Hematopoietic multipotent progenitor cell treated with erythropoietin and hydrocortisone succinate and interleukin-3 and kit ligand, for 6 days (in vitro differentiated cells): ENCODE measurements at regions not wholly inside any gene's neighbourhood (a gene's known extent, or its start where the extent isn't known, plus 50 kb on each side); places are given as distances from the start of the nearest gene placed in this dataset.
A peak's percentile ranks its signal among the peaks of the same experiment; 100 is the strongest.

Experiments
- DNase-seq: peaks from one replicate; pipeline ENCODE4 v3.0.0-alpha.2; 2015

DNA sequence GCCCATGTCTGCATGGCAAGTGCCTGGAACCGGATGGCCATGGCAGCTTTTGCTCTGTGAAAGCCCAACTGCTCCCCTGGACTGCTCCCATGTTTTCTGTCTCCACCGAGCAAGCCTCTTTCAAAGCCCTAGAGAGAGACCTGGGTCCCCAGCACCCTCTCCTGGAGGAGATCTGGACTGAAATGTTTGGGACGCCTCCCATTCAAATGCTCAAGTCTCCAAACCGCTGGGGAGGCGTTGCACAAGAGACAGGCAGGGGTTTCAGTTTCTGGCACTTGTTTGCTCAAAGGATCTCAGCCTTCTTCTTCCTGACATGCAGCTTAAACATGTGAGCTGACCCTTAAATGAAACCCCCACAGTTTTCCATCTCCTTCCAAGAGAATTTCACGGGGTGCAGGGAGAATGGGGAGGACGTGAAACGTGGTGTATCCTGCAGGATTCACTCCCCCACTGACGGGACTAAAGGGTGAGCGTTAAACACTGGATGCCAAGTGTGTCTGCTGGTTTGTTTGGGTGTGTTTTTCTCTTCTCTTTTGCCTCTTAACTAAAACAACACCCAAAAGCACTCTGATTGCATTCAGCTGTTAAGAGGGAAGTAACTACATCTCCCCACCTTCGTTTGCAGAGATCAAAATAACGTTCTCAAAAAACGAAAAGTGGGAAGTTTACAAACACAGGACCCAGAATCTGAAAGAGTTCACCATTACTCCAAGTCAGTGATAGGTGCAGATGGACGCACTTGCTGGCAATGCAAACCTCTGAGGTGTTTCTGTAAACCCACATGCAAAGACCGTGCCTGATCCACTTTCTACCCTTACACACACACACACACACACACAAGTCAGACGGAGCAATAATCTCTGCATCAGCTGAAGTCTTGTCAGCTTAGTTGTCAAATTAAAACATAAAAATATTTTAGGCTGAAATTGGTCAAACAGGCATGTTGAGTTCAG lies 256.9 kb downstream of the C16orf95 start:
- DNase-seq: no peak

GRCh38 chr16:87061243-87061920 lies 255.8 kb downstream of the C16orf95 start:
- no peak for DNase-seq

DNA sequence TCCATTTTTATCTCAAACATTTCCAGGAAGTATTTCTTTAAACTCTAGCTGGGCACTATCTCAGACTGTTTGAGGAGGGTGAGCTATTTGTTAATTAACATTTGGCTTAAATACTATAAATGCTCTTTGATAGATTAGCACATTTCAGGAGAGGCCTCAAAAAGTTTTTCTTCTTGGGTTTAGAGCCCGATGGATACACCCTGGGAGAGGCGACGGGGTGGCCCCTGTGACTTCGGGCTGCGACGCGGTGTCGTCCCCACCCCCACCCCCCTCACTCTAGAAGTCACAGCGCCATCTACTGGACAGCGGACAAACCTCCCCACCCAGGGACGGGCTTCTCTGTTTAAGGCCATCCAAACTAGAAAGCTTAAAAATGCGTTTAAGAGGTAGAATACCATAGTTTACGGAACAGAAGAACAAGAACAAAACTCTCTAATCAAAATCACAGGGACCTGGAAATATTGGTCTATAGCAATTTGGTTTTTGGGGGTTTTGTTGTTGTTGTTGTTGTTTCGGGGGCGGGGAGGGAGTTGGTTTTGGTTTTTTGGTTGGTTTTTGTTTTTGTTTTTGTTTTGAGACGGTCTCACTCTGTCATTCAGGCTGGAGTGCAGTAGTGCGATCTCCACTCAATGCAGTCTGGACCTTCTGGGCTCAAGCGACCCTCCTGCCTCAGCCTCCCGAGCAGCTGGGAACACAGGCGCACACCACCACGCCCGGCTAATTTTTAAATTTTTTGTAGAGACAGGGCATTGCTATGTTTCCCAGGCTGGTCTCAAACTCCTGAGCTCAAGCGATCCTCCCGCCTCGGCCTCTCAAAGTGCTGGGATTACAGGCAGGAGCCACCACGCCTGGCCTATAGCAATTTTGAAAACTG lies 254.4 kb downstream of the C16orf95 start:
- DNase-seq: peak; percentile 86

DNA sequence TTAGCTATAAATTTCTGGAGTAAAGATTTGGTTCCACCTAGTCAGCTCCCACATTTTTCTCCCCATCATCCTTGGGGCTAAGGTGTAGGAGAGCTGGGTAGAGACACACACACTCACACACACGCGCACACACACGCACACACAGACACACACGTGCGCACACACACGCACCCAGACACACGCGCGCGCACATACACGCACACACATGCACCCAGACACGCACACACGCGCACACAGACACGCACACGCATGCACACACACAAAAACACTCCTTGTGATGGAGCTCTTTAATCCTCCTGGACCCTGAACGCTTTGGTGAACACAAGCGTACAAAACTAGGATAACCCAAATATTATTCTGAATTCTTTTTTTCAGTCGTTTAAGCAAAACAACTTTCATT lies 253.6 kb downstream of the C16orf95 start:
- no peak for DNase-seq

GRCh38 chr16:87064731-87065445 lies 252.3 kb downstream of the C16orf95 start:
- no peak for DNase-seq

DNA sequence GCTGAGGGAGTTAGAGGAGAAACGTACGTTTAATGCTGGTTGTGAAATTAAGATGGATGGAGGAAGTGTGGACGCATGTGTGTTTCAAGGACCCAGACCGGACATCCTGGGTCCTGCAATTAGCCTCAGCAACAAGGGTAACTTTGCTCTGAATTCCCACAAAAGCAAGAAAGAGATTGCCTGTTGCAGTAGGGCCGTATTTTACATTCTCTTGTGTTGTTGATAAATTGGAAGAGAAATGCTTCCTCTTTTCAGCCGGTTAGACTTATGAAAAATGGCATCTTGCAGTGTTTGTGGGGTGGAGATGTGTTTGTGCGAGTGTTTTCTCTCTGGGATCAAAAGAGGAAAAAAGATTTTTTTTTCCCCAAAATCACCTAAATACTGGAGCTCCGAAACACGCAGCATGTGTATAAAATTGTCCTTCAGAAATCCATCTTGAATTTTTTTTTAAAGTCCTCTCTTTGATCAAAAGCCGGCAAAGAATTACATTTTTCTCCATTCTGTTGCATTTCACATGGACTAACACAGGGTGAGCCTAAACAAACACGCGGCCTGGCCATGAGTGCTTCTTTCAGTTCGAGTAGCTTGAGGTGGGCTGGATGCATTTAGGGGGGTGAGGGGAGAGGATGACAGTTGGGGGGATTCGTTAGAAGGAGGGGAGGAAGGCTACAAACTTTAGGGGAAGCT lies 251.6 kb downstream of the C16orf95 start:
- no peak for DNase-seq

DNA sequence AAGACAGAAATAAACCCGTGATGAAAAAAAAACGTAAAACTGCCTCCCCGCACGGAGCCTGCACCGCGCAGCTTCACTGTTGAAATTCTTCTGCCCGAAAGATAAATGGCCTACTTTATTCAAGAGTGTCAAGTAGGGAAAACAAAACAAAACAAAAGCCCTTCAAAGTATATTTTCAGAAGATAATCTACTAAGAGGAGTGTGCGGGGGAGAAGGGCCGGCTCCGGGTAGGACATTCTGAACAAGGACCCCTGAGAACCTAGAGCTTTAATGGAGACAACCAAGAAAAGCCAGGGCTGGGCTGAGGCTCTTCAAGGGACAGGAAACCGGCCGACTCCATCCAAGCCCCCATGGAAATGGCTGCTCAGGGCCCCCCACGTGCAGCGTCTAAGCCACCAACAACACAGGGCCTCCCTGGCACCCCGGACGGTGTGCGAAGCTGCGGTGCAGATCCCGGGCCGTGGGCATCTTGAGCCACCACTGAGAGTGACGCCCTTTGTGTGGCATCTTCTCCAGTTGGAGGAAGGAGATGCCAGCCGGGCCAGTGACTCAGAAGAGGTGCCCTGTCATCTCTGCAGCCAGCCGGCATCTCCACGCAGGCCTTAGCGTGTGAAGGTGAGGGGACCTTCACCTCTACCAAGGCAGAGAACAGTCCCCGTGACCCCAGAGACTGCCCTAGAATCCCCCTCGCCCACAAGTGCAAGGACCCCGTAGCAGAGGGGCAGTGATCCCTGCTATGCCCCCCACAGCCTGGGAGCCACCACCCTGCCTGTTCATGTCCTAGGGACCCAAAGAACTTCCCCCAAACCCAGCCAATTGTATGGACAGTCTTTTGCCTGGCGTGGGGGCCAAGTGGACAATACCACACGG lies 250.8 kb downstream of the C16orf95 start:
- DNase-seq: no peak

GRCh38 chr16:87067003-87067556 lies 250.1 kb downstream of the C16orf95 start:
- DNase-seq: no peak

GRCh38 chr16:87067836-87068761 lies 249.1 kb downstream of the C16orf95 start:
- no peak for DNase-seq

GRCh38 chr16:87068762-87069150 lies 248.4 kb downstream of the C16orf95 start:
- no peak for DNase-seq

- no peak for DNase-seq
Observed at GRCh38 chr16:87070657-87071056, 246.5 kb downstream of the C16orf95 start.

- DNase-seq: no peak
Observed at GRCh38 chr16:87072101-87072500, 245.1 kb downstream of the C16orf95 start.

GRCh38 chr16:87074641-87075318 lies 242.4 kb downstream of the C16orf95 start:
- DNase-seq: no peak

GRCh38 chr16:87075319-87075860 lies 241.8 kb downstream of the C16orf95 start:
- no peak for DNase-seq

- no peak for DNase-seq
Observed at GRCh38 chr16:87076331-87076949, 240.8 kb downstream of the C16orf95 start.

DNA sequence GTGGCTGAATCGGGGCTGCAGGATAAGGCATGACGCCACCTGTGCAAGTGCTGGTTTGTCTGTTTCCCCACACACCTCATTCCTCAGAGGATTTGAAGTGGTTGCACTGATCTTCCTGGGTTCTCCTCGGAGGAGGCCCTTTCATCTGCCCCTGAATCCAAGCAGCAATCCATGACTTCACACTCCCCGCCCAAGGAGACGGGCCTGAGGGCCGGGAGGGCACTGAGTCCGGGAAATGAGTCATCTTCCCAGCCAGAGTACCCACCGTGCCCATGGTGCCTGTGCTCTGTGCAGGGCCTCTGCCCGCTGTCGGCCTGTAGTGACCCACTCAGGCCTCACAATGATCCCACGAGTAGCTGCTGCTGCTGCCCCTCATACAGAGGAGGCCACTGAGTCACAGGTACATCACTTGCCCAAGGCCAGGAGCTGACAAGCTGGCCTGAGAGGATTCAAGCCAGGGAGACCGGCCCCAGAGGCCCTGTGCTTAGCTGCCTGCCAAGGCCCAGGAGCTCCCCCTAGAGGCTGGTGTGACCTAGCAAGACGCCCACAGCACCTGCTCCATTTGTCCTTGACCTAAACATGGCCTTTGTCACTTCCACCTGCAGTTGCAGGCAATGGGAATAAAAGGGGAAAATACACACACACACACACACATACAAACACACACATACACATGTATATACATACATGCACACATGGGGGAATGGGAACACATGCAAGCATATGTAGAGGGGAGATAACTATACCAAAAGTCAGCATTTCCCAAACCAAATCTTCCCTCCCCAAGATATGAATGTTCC lies 240.0 kb downstream of the C16orf95 start:
- DNase-seq: peak; percentile 78

GRCh38 chr16:87077750-87078127 lies 239.5 kb downstream of the C16orf95 start:
- DNase-seq: no peak
